ENCODE measurements at regions not wholly inside any gene's neighbourhood (a gene's known extent, or its start where the extent isn't known, plus 50 kb on each side); places are given as distances from the start of the nearest gene placed in this dataset.
"Not testable (repeated sequence)": the region's sequence is repeated elsewhere in the genome, so short reads cannot be mapped to it uniquely, and the experiment has no call there.

GRCh38 chr15:47908950-47909670 is 191.8 kb downstream of the SEMA6D start:
- Histone ChIP-seq H3K9me3 (no peaks in the 10 kb centered on the region), H3K4me3 (no peak overlapping the region), H3K27ac (no peak overlapping the region), H3K27me3 (no peaks in the 10 kb centered on the region), H3K4me1 (ENCODE audit: insufficient read depth) (peaks cover 2% of the 10 kb centered on the region), H3K36me3 (no peaks in the 10 kb centered on the region)
- TF ChIP-seq EP300 (IDR thresholded peaks at IDR 0.05) = no peak
- no peak for TF ChIP-seq CTCF (IDR thresholded peaks at IDR 0.05)
- no peak for TF ChIP-seq POLR2A (IDR thresholded peaks at IDR 0.05)
- DNase-seq = no peak
- intact Hi-C loops (cut with DNase I) = no loop called here
- WGBS, 3 donors = 83 to 84% (median 83%) methylated on average over 4 of the region's 4 CpGs

- H3K36me3 ChIP-seq; H3K4me3 ChIP-seq; H3K9me3 ChIP-seq; H3K4me1 ChIP-seq (ENCODE audit: insufficient read depth); DNase-seq; intact Hi-C loops (cut with DNase I); H3K27ac ChIP-seq; H3K27me3 ChIP-seq: not testable (repeated sequence)
- 94 to 98% (median 94%) methylated on average over 6 of the region's 6 CpGs for WGBS, 3 donors
Measured at GRCh38 chr15:47912910-47913309, 195.6 kb downstream of the SEMA6D start.

DNA sequence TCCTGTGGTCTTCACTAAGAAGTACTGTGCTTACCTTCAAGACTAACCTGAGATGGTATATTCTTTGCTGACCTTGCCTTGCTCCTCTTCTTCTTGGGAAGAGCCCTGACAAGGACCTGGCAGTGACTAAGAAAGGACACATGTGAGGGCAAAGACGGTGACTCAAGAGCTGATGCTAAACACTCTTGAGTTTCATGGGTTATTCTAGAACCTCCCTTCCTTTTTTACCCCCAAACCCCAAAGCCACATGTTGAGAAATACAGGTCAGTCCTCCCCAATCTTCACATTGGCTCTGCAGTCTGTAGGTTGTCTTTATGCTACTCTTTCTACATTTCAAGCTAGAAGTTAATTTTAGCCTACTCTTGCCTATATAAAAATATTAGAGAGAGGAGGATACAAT is 200.6 kb downstream of the SEMA6D start:
- no peak for DNase-seq
- WGBS, 3 donors = 92 to 100% (median 96%) methylated on average over 1 of the region's 1 CpG
- H3K27me3 ChIP-seq = no peaks in the 10 kb centered on the region
- H3K36me3 ChIP-seq = no peaks in the 10 kb centered on the region
- intact Hi-C loops (cut with DNase I) = no loop called here
- H3K4me1 ChIP-seq (ENCODE audit: insufficient read depth) = peaks cover 3% of the 10 kb centered on the region
- H3K4me3 ChIP-seq = no peak overlapping the region
- no peak overlapping the region for H3K27ac ChIP-seq
- TF ChIP-seq EP300 (IDR thresholded peaks at IDR 0.05) (no peak), POLR2A (IDR thresholded peaks at IDR 0.05) (no peak), CTCF (IDR thresholded peaks at IDR 0.05) (no peak)
- H3K9me3 ChIP-seq = no peaks in the 10 kb centered on the region

GRCh38 chr15:47918877-47919276 is 201.6 kb downstream of the SEMA6D start:
- H3K9me3 ChIP-seq = no peaks in the 10 kb centered on the region
- no peaks in the 10 kb centered on the region for H3K27me3 ChIP-seq
- TF ChIP-seq EP300 (IDR thresholded peaks at IDR 0.05) = no peak
- no peak for TF ChIP-seq POLR2A (IDR thresholded peaks at IDR 0.05)
- no peak for TF ChIP-seq CTCF (IDR thresholded peaks at IDR 0.05)
- H3K36me3 ChIP-seq = no peaks in the 10 kb centered on the region
- H3K27ac ChIP-seq = no peak overlapping the region
- 74 to 79% (median 78%) methylated on average over 3 of the region's 3 CpGs for WGBS, 3 donors
- intact Hi-C loops (cut with DNase I) = no loop called here
- H3K4me3 ChIP-seq = no peak overlapping the region
- DNase-seq = no peak
- peaks cover 1% of the 10 kb centered on the region for H3K4me1 ChIP-seq (ENCODE audit: insufficient read depth)

DNA sequence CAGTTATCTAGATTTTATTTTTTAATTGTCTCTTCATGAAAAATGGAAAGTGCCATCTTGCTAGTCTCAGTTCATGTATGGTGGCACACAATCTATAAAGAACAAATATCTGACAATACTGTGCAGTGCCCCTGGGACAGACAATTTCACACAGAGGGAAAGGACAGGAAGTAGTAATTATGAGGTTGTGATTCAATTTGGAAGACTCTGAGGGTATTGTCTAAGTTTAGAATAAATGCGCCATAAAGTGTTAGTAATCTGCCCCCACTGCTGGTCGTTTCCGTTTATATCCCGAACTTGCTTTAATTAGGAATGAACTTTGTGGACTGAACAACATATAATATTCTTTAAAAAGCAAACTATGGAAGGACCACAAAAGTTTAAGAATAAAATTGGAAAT is 196.4 kb upstream of the SLC24A5 start:
- H3K4me3 ChIP-seq = no peak overlapping the region
- no peak for TF ChIP-seq POLR2A (IDR thresholded peaks at IDR 0.05)
- TF ChIP-seq EP300 (IDR thresholded peaks at IDR 0.05) = no peak
- no peak for TF ChIP-seq CTCF (IDR thresholded peaks at IDR 0.05)
- no peak for DNase-seq
- H3K27ac ChIP-seq = no peak overlapping the region
- intact Hi-C loops (cut with DNase I) = no loop called here
- no peaks in the 10 kb centered on the region for H3K9me3 ChIP-seq
- 75 to 80% (median 80%) methylated on average over 4 of the region's 4 CpGs for WGBS, 3 donors
- H3K27me3 ChIP-seq = no peaks in the 10 kb centered on the region
- no peaks in the 10 kb centered on the region for H3K4me1 ChIP-seq (ENCODE audit: insufficient read depth)
- no peaks in the 10 kb centered on the region for H3K36me3 ChIP-seq

Measured in ovary (tissue), 7 donors.